Transverse colon (tissue), 4 donors: ENCODE measurements at regions not wholly inside any gene's neighbourhood (a gene's known extent, or its start where the extent isn't known, plus 50 kb on each side); places are given as distances from the start of the nearest gene placed in this dataset.

Source experiments
- DNase-seq: peaks from one replicate; pipeline ENCODE4 v3.0.0-alpha.2; 2019
- H3K27ac ChIP-seq, 4 donors: fragments of 200-600 bp; sonication (generic); 2 replicates each; pipeline ENCODE4 v1.5.1; 2016 to 2018; ENCODE audit warnings: inconsistent platforms in 4 of 4
- H3K27me3 ChIP-seq: fragments of 200-600 bp; sonication (generic); 2 replicates; pipeline ENCODE4 v1.5.1; 2017; ENCODE audit warnings: inconsistent platforms
- H3K36me3 ChIP-seq, 4 donors: fragments of 200-600 bp; sonication (generic); 2 replicates each; pipeline ENCODE4 v1.5.1; 2017 to 2019; ENCODE audit warnings: inconsistent platforms in 4 of 4
- H3K4me1 ChIP-seq, 4 donors: fragments of 200-600 bp; sonication (generic); 2 replicates each; pipeline ENCODE4 v1.5.1; 2017 to 2020; ENCODE audit warnings: inconsistent platforms in 4 of 4
- H3K4me3 ChIP-seq, 4 donors: fragments of 200-600 bp; sonication (generic); 1 replicate in 1 of 4; 2 replicates in 3 of 4; pipeline versions ENCODE4 v1.5.1 to v1.6.1; 2017 to 2019; ENCODE audit warnings: inconsistent platforms in 4 of 4
- H3K9me3 ChIP-seq, 2 donors: fragments of 200-600 bp; sonication (generic); 2 replicates each; pipeline ENCODE4 v1.5.1; 2017 to 2019; ENCODE audit warnings: inconsistent platforms in 2 of 2
- EP300 ChIP-seq: sonication (generic); formaldehyde crosslinking; IDR thresholded peaks from one replicate; pipeline ENCODE4 v1.6.1; 2017; ENCODE audit warnings: antibody characterized with exemption, low read depth
- POLR2A ChIP-seq: fragments of 450-650 bp; IDR thresholded peaks from one replicate; pipeline ENCODE4 v1.6.1; 2016; ENCODE audit warnings: antibody characterized with exemption, mild to moderate bottlenecking, moderate library complexity
- POLR2AphosphoS5 ChIP-seq, 3 donors: sonication (generic); formaldehyde crosslinking; IDR thresholded peaks; one replicate each; pipeline ENCODE4 v1.6.1; 2016; ENCODE audit warnings: antibody characterized with exemption in 3 of 3
- WGBS, 2 donors: methylation state at CpG; one replicate each; pipeline ENCODE4 v1.1.5; 2018; ENCODE audit warnings: low coverage in 1 of 2; 5-methylcytosine and 5-hydroxymethylcytosine counted together
- in situ Hi-C, 4 donors: fragments of 200-750 bp; cut with MboI; loops; one replicate each; pipeline versions ENCODE4 v1.15.0 to v1.15.1; 2017; ENCODE audit warnings: low sequenced_read_pairs in 3 of 4, low pct_ligation_motif_present in 1 of 4, low pct_unique_long_range_greater_than_20kb in 1 of 4
- intact Hi-C: fragments of 100-400 bp; cut with DNase I; formaldehyde crosslinking; loops from one replicate; pipeline ENCODE4 v1.15.1; 2023; ENCODE audit warnings: low total_unique reads
- TF ChIP-seq, protein P1 (sequence below), 5 experiments: fragments of 200-600 bp in 3 of 5; fragments of 450-650 bp in 2 of 5; sonication (generic) in 3 of 5; IDR thresholded peaks; 1 replicate in 2 of 5; 2 replicates in 3 of 5; pipeline ENCODE4 v1.5.1; 2016 to 2017; ENCODE audit warnings: antibody characterized with exemption in 5 of 5, inconsistent platforms in 3 of 5, mild to moderate bottlenecking in 2 of 5, moderate library complexity in 1 of 5

DNA sequence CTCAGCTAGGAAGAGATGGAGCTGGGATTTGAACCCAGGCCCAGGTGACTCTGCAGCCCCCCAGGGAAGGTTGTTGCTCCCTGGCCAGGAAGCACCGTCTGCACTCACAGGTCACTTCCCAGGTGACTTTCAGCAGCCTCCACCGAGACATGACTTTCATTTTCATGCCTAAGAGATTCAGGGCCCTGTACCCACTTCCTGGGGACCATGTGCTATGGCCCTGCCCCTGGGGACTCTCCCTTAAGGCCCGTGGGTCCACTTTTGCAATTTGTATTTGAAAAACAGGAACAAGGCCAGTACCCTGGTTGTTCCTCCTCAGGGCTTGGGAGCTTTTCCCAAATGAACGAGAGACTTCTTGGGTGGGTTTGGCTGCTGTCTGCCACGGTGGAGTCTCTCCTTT is 191.0 kb downstream of the IRF8 start:
- Histone ChIP-seq H3K9me3 (no peaks in the 10 kb centered on the region), H3K36me3 (no peaks in the 10 kb centered on the region), H3K27ac (no peak overlapping the region), H3K4me1 (no peaks in the 10 kb centered on the region), H3K27me3 (no peaks in the 10 kb centered on the region), H3K4me3 (no peak overlapping the region)
- 65 to 79% methylated on average over 2 to 5 of the region's 5 CpGs for WGBS, 2 donors
- intact Hi-C loops (no loop called here), in situ Hi-C loops (no loop called here)
- TF ChIP-seq EP300 (no peak), POLR2A (no peak), POLR2AphosphoS5 (IDR thresholded peaks at IDR 0.05) (no peak)
- TF ChIP-seq, protein P1, sequence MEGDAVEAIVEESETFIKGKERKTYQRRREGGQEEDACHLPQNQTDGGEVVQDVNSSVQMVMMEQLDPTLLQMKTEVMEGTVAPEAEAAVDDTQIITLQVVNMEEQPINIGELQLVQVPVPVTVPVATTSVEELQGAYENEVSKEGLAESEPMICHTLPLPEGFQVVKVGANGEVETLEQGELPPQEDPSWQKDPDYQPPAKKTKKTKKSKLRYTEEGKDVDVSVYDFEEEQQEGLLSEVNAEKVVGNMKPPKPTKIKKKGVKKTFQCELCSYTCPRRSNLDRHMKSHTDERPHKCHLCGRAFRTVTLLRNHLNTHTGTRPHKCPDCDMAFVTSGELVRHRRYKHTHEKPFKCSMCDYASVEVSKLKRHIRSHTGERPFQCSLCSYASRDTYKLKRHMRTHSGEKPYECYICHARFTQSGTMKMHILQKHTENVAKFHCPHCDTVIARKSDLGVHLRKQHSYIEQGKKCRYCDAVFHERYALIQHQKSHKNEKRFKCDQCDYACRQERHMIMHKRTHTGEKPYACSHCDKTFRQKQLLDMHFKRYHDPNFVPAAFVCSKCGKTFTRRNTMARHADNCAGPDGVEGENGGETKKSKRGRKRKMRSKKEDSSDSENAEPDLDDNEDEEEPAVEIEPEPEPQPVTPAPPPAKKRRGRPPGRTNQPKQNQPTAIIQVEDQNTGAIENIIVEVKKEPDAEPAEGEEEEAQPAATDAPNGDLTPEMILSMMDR (IDR thresholded peaks at IDR 0.05), result no peak
- no peak for DNase-seq

DNA sequence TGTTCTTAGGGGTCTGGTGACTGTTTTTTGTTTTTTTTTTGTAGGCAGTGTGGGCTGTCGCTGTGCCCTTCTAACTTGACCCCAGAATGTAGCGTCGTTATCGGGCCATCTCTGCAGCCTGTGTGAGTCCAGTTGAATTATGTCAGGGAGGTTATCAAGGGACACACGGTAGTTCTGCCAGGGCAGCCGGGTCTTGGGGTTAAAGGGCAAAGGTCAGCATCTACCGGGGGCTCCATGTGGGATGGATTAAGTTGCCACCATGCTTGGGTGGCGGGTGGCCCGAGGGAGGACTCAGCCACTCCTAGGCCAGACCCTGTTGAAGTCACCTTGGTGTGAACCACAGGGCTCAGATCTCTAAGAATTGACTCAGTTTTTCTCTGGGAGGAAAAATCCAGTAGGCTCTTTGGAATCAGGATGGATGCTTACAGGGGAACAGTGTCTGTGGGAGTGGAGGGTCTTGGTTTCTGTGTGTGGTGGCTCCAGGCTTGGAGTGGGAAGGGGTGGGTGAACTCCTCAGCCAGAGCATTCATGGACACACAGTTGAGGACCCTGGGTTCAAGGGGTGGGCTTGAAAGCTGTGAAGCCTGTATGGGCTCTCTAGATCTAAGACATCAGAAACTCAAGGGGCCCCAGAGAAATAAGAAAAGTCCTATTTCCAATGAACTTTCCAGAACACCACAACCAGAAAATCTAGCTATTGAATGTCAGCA is 191.7 kb downstream of the IRF8 start:
- no peak for DNase-seq

DNA sequence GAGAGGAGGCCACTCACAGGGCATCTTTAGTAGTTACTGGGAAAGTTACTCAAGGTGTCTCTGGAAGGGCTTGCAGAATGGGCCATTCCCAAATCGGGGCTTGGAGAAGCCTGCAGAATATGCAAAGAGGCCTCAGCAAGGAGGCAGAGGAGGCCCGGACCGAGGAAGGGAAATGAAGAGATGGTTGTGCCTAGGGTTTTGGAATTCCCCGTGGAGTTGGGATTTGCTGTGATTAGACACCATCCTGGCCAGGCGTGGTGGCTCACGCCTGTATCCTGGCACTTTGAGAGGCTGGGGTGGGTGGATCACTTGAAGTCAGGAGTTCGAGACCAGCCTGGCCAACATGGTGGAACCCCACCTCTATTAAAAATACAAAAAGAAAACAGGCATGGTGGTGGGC is 193.0 kb downstream of the IRF8 start:
- DNase-seq, result no peak
- intact Hi-C loops, result no loop called here
- Histone ChIP-seq H3K9me3 (no peaks in the 10 kb centered on the region), H3K36me3 (no peaks in the 10 kb centered on the region), H3K4me1 (no peaks in the 10 kb centered on the region), H3K27me3 (no peaks in the 10 kb centered on the region), H3K27ac (no peak overlapping the region), H3K4me3 (no peak overlapping the region)
- WGBS, 2 donors, result 93% methylated on average over 7 of the region's 7 CpGs; no CpG with 5 or more reads in 1 of the 2 donors
- TF ChIP-seq, protein P1 (IDR thresholded peaks at IDR 0.05), result no peak
- TF ChIP-seq POLR2A, result no peak
- TF ChIP-seq EP300, result no peak
- TF ChIP-seq POLR2AphosphoS5 (IDR thresholded peaks at IDR 0.05), result no peak
- in situ Hi-C loops, result no loop called here

More for the DNA sequence above, 191.7 kb downstream of the IRF8 start:
- no peaks in the 10 kb centered on the region for H3K4me1 ChIP-seq
- H3K27ac ChIP-seq, result no peak overlapping the region
- H3K4me3 ChIP-seq, result no peak overlapping the region
- H3K27me3 ChIP-seq, result no peaks in the 10 kb centered on the region
- TF ChIP-seq, protein P1 (IDR thresholded peaks at IDR 0.05), result no peak
- TF ChIP-seq POLR2A (no peak), EP300 (no peak), POLR2AphosphoS5 (IDR thresholded peaks at IDR 0.05) (no peak)
- H3K9me3 ChIP-seq, result no peaks in the 10 kb centered on the region
- in situ Hi-C loops, result no loop called here
- intact Hi-C loops, result no loop called here
- H3K36me3 ChIP-seq, result no peaks in the 10 kb centered on the region
- WGBS, 2 donors, result 81% methylated on average over 9 of the region's 9 CpGs; no CpG with 5 or more reads in 1 of the 2 donors

DNA sequence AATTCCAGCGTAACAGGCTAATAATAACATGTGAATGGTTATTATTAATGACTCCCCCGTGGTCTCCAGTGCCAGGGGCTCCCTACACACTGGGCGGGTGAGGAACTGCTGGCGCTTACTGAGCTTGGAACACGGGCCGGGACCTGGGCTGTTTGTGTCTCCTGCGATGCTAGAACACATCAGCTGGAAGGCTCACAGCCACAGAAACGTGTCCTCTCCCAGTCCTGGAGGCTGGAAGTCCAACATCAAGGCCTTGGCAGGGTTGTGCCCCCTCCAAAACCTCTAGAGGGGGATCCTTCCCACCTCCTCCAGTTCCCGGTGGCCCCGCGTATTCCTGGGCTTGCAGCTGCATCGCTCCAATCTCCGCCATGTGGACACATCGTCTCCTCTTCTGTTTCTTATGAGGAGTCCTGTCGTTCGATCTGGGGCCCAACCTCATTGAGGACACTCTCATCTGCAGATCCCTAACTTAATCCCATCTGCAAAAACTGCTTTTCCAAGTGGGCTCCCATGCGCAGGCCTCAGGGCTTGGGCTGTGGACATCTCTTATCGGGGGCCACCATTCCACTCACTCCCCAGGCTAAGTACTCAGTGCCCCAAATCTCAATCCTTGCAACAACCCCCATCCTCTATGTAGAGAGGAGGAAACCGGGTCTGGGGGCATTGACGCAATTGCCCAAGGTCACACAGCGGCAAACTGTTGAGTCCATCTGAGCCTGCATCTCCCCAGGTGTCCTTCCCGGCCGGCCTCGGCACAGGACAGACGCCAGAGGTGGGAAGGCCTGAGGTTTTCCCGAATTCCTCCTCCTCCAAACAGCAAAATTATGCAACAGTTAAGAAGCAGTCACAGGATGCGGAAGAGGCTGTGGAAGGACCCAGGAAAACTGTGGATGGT is 193.9 kb downstream of the IRF8 start:
- Histone ChIP-seq H3K9me3 (no peaks in the 10 kb centered on the region), H3K27me3 (no peaks in the 10 kb centered on the region), H3K27ac (no peak overlapping the region), H3K36me3 (no peaks in the 10 kb centered on the region), H3K4me1 (no peaks in the 10 kb centered on the region), H3K4me3 (no peak overlapping the region)
- DNase-seq, result peak; percentile 2
- intact Hi-C loops, result no loop called here
- in situ Hi-C loops, result no loop called here
- TF ChIP-seq, protein P1 (IDR thresholded peaks at IDR 0.05), result no peak
- no peak for TF ChIP-seq POLR2AphosphoS5 (IDR thresholded peaks at IDR 0.05)
- no peak for TF ChIP-seq EP300
- no peak for TF ChIP-seq POLR2A
- 80 to 93% methylated on average over 1 to 27 of the region's 27 CpGs for WGBS, 2 donors
